Liver (tissue), 8 donors: ENCODE measurements at regions not wholly inside any gene's neighbourhood (a gene's known extent, or its start where the extent isn't known, plus 50 kb on each side); places are given as distances from the start of the nearest gene placed in this dataset.

Experiments
- DNase-seq: peaks from one replicate; pipeline ENCODE4 v3.0.0-alpha.2; 2017; ENCODE audit warnings: low spot score
- H3K27ac ChIP-seq, 2 donors: one replicate each; pipeline ENCODE4 v1.7.0; 2013; ENCODE audit warnings: inconsistent platforms in 2 of 2, low read length in 2 of 2, control low read depth in 1 of 2, low read depth in 1 of 2, mild to moderate bottlenecking in 1 of 2
- H3K27me3 ChIP-seq, 4 donors: one replicate each; pipeline versions ENCODE4 v1.6.1 to v1.7.0; 2013; ENCODE audit warnings: low read length in 3 of 4, inconsistent platforms in 1 of 4, mild to moderate bottlenecking in 1 of 4, moderate library complexity in 1 of 4; ENCODE audit not compliant: control insufficient read depth in 4 of 4, insufficient read depth in 4 of 4
- H3K36me3 ChIP-seq, 4 donors: one replicate each; pipeline versions ENCODE4 v1.6.1 to v1.7.0; 2013; ENCODE audit warnings: low read length in 3 of 4, mild to moderate bottlenecking in 3 of 4, low read depth in 1 of 4, moderate library complexity in 1 of 4; ENCODE audit not compliant: control insufficient read depth in 4 of 4, insufficient read depth in 3 of 4
- H3K4me1 ChIP-seq, 4 donors: one replicate each; pipeline versions ENCODE4 v1.6.1 to v1.7.0; 2013; ENCODE audit warnings: low read length in 3 of 4, mild to moderate bottlenecking in 3 of 4, moderate library complexity in 1 of 4; ENCODE audit not compliant: control insufficient read depth in 4 of 4, insufficient read depth in 4 of 4
- H3K4me3 ChIP-seq, 3 donors: one replicate each; pipeline versions ENCODE4 v1.6.1 to v1.7.0; 2013; ENCODE audit warnings: low read length in 3 of 3, control low read depth in 1 of 3, low read depth in 1 of 3, mild to moderate bottlenecking in 1 of 3
- H3K9ac ChIP-seq, 2 donors: one replicate each; pipeline ENCODE4 v1.7.0; 2013; ENCODE audit warnings: low read length in 2 of 2, mild to moderate bottlenecking in 2 of 2, moderate library complexity in 2 of 2, control low read depth in 1 of 2, low read depth in 1 of 2
- H3K9me3 ChIP-seq, 4 donors: one replicate each; pipeline versions ENCODE4 v1.6.1 to v1.7.0; 2013; ENCODE audit warnings: low read length in 3 of 4; ENCODE audit not compliant: control insufficient read depth in 4 of 4
- EGR1 ChIP-seq, 2 donors: IDR thresholded peaks; 2 replicates each; pipeline ENCODE4 v1.6.1; 2016 to 2018; ENCODE audit warnings: antibody characterized with exemption in 2 of 2, low read depth in 2 of 2
- FOXA1 ChIP-seq: IDR thresholded peaks from 2 replicates; pipeline ENCODE4 v1.6.1; 2016; ENCODE audit warnings: antibody characterized with exemption
- FOXA2 ChIP-seq: IDR thresholded peaks from 2 replicates; pipeline ENCODE4 v1.6.1; 2016; ENCODE audit warnings: antibody characterized with exemption
- GABPA ChIP-seq, 2 donors: IDR thresholded peaks in 1 of 2; conservative IDR thresholded peaks in 1 of 2; 2 replicates each; pipeline ENCODE4 v1.6.1; 2016; ENCODE audit warnings: antibody characterized with exemption in 2 of 2, mild to moderate bottlenecking in 1 of 2, moderate library complexity in 1 of 2
- HNF4A ChIP-seq, 2 donors: conservative IDR thresholded peaks; 2 replicates each; pipeline ENCODE4 v1.6.1; 2016; ENCODE audit warnings: antibody characterized with exemption in 2 of 2, mild to moderate bottlenecking in 2 of 2
- HNF4G ChIP-seq: IDR thresholded peaks from 2 replicates; pipeline ENCODE4 v1.6.1; 2016; ENCODE audit warnings: antibody characterized with exemption
- JUND ChIP-seq, 2 donors: IDR thresholded peaks; 2 replicates each; pipeline ENCODE4 v1.6.1; 2016; ENCODE audit warnings: antibody characterized with exemption in 2 of 2
- MAX ChIP-seq: IDR thresholded peaks from 2 replicates; pipeline ENCODE4 v1.6.1; 2016; ENCODE audit warnings: antibody characterized with exemption
- NR2F2 ChIP-seq: IDR thresholded peaks from 2 replicates; pipeline ENCODE4 v1.6.1; 2016; ENCODE audit warnings: antibody characterized with exemption
- RAD21 ChIP-seq, 2 donors: IDR thresholded peaks; 2 replicates each; pipeline ENCODE4 v1.6.1; 2016; ENCODE audit warnings: antibody characterized with exemption in 2 of 2, mild to moderate bottlenecking in 2 of 2
- REST ChIP-seq: IDR thresholded peaks from 2 replicates; pipeline ENCODE4 v1.6.1; 2016; ENCODE audit warnings: antibody characterized with exemption, mild to moderate bottlenecking
- RXRA ChIP-seq, 2 donors: IDR thresholded peaks; 2 replicates each; pipeline ENCODE4 v1.6.1; 2017 to 2018; ENCODE audit warnings: antibody characterized with exemption in 2 of 2, mild to moderate bottlenecking in 1 of 2
- SP1 ChIP-seq: IDR thresholded peaks from 2 replicates; pipeline ENCODE4 v1.6.1; 2018; ENCODE audit warnings: antibody characterized with exemption, mild to moderate bottlenecking
- TAF1 ChIP-seq: conservative IDR thresholded peaks from 2 replicates; pipeline ENCODE4 v1.6.1; 2016; ENCODE audit warnings: antibody characterized with exemption, mild to moderate bottlenecking
- YY1 ChIP-seq: IDR thresholded peaks from 2 replicates; pipeline ENCODE4 v1.6.1; 2016; ENCODE audit warnings: antibody characterized with exemption, mild to moderate bottlenecking
- ZBTB33 ChIP-seq: IDR thresholded peaks from 2 replicates; pipeline ENCODE4 v1.6.1; 2016; ENCODE audit warnings: antibody characterized with exemption
- WGBS: extraction: QIAGEN DNeasy Blood & Tissue Kit; methylation state at CpG from one replicate; pipeline ENCODE4 v1.1.7; 2013; 5-methylcytosine and 5-hydroxymethylcytosine counted together
- TF ChIP-seq, protein P1 (sequence below): fragments of 150-350 bp; IDR thresholded peaks from 2 replicates; pipeline ENCODE4 v1.5.1; 2017; ENCODE audit warnings: improper control_type of control experiment, low read depth, low read length; ENCODE audit not compliant: missing input control
- TF ChIP-seq, protein P2 (sequence below): IDR thresholded peaks from 2 replicates; pipeline ENCODE4 v1.6.1; 2016; ENCODE audit warnings: antibody characterized with exemption
- donor health status: healthy.
- donor health status: healthy.
- donor health status: healthy.
- donor health status: healthy.
- donor health status: healthy.

DNA sequence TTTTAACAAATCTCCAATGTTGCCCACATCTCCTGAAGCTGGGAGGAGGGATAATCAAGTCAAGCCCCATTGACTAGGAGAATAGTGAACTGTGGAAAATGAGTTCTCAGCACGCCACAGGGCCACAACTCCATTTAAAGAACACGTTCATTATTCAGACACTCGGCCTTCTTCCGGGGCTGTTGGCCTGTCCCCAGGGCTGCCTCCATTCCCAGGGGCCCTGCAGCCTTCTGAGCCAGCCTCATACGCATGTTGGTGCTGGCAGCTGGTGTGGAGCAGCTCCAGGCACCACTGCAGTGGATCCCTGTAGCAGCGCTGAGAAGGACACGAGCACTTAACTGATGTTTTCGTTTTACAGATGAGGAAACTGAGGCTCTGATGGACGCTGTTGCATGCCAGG is 87.5 kb upstream of the RCN1 start:
- no peak for DNase-seq
- Histone ChIP-seq H3K27ac (no peak overlapping the region), H3K4me3 (no peak overlapping the region), H3K27me3 (peaks cover 0 to 5% (median 1%) of the 10 kb centered on the region in 4 donors), H3K9me3 (no peaks in the 10 kb centered on the region), H3K4me1 (no peaks in the 10 kb centered on the region), H3K36me3 (no peaks in the 10 kb centered on the region), H3K9ac (no peak overlapping the region)
- TF ChIP-seq REST: no peak
- TF ChIP-seq GABPA (IDR thresholded peaks at IDR 0.05 in 1 of 2, conservative IDR thresholded peaks at IDR 0.05 in 1 of 2): no peak
- no peak for TF ChIP-seq RXRA (IDR thresholded peaks at IDR 0.05)
- no peak for TF ChIP-seq EGR1 (IDR thresholded peaks at IDR 0.05; ENCODE audit: low read depth in 2 of 2)
- no peak for TF ChIP-seq ZBTB33
- TF ChIP-seq, protein P1, sequence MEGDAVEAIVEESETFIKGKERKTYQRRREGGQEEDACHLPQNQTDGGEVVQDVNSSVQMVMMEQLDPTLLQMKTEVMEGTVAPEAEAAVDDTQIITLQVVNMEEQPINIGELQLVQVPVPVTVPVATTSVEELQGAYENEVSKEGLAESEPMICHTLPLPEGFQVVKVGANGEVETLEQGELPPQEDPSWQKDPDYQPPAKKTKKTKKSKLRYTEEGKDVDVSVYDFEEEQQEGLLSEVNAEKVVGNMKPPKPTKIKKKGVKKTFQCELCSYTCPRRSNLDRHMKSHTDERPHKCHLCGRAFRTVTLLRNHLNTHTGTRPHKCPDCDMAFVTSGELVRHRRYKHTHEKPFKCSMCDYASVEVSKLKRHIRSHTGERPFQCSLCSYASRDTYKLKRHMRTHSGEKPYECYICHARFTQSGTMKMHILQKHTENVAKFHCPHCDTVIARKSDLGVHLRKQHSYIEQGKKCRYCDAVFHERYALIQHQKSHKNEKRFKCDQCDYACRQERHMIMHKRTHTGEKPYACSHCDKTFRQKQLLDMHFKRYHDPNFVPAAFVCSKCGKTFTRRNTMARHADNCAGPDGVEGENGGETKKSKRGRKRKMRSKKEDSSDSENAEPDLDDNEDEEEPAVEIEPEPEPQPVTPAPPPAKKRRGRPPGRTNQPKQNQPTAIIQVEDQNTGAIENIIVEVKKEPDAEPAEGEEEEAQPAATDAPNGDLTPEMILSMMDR: no peak
- no peak for TF ChIP-seq HNF4G
- TF ChIP-seq, protein P2, sequence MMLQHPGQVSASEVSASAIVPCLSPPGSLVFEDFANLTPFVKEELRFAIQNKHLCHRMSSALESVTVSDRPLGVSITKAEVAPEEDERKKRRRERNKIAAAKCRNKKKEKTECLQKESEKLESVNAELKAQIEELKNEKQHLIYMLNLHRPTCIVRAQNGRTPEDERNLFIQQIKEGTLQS: no peak
- no peak for TF ChIP-seq NR2F2
- no peak for TF ChIP-seq TAF1
- TF ChIP-seq SP1: no peak
- no peak for TF ChIP-seq MAX
- no peak for TF ChIP-seq FOXA1
- TF ChIP-seq YY1: no peak
- no peak for TF ChIP-seq FOXA2
- no peak for TF ChIP-seq HNF4A (conservative IDR thresholded peaks at IDR 0.05)
- TF ChIP-seq RAD21 (IDR thresholded peaks at IDR 0.05): no peak
- TF ChIP-seq JUND (IDR thresholded peaks at IDR 0.05): no peak
- 71% methylated on average over 9 of the region's 9 CpGs for WGBS

DNA sequence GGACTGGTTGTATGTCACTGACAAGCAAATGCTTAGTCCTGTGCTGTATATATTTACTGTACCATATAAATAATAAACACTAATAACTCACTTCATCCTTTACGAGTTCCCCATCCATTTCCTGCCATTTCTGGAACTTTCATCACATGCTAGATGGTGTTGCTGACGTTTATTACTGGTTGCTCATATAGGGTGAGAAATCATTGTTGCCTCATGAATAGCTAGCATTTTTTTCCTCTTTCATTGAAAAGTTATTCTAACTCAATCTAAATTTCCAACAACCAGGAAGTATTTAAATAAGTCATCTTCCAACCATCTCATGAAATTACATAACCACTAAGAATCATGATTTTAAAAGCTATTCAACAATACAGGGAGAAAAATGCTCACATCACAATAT is 88.6 kb upstream of the RCN1 start:
- H3K27me3 ChIP-seq: peaks cover 0 to 5% (median 1%) of the 10 kb centered on the region in 4 donors
- H3K36me3 ChIP-seq: no peaks in the 10 kb centered on the region
- WGBS: 55% methylated on average over 2 of the region's 2 CpGs
- H3K9me3 ChIP-seq: no peaks in the 10 kb centered on the region
- H3K27ac ChIP-seq: no peak overlapping the region
- no peak for DNase-seq
- H3K9ac ChIP-seq: no peak overlapping the region
- no peak overlapping the region for H3K4me3 ChIP-seq
- no peaks in the 10 kb centered on the region for H3K4me1 ChIP-seq
- TF ChIP-seq SP1 (no peak), MAX (no peak), HNF4A (conservative IDR thresholded peaks at IDR 0.05) (no peak), NR2F2 (no peak), JUND (IDR thresholded peaks at IDR 0.05) (no peak), EGR1 (IDR thresholded peaks at IDR 0.05; ENCODE audit: low read depth in 2 of 2) (no peak), RAD21 (IDR thresholded peaks at IDR 0.05) (no peak), FOXA2 (no peak), TAF1 (no peak), ZBTB33 (no peak), RXRA (IDR thresholded peaks at IDR 0.05) (no peak), GABPA (IDR thresholded peaks at IDR 0.05 in 1 of 2, conservative IDR thresholded peaks at IDR 0.05 in 1 of 2) (no peak), HNF4G (no peak)
- TF ChIP-seq, protein P2: no peak
